ENCODE measurements at regions not wholly inside any gene's neighbourhood (a gene's known extent, or its start where the extent isn't known, plus 50 kb on each side); places are given as distances from the start of the nearest gene placed in this dataset.

GRCh38 chr4:124487651-124488050 is 224.9 kb downstream of the ANKRD50 start:
- ChIA-PET POLR2A (no interaction called here), CTCF (no interaction called here)
- TF ChIP-seq, protein P1, sequence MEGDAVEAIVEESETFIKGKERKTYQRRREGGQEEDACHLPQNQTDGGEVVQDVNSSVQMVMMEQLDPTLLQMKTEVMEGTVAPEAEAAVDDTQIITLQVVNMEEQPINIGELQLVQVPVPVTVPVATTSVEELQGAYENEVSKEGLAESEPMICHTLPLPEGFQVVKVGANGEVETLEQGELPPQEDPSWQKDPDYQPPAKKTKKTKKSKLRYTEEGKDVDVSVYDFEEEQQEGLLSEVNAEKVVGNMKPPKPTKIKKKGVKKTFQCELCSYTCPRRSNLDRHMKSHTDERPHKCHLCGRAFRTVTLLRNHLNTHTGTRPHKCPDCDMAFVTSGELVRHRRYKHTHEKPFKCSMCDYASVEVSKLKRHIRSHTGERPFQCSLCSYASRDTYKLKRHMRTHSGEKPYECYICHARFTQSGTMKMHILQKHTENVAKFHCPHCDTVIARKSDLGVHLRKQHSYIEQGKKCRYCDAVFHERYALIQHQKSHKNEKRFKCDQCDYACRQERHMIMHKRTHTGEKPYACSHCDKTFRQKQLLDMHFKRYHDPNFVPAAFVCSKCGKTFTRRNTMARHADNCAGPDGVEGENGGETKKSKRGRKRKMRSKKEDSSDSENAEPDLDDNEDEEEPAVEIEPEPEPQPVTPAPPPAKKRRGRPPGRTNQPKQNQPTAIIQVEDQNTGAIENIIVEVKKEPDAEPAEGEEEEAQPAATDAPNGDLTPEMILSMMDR (IDR thresholded peaks at IDR 0.05; ENCODE audit: control extremely low read depth, extremely low read depth, low read depth, missing control alignments), result no peak

GRCh38 chr4:124491361-124492145 is 221.0 kb downstream of the ANKRD50 start:
- DNase-seq (ENCODE audit: extremely low spot score), result no peak
- ChIA-PET POLR2A (no interaction called here), CTCF (interaction anchor here (1.0 kb wide), 1 partner anchor 13 kb away, joined by 3 read pairs; no protein-coding TSS in a partner anchor)
- TF ChIP-seq, protein P1 (IDR thresholded peaks at IDR 0.05; ENCODE audit: control extremely low read depth, extremely low read depth, low read depth, missing control alignments), result no peak

More at GRCh38 chr4:124487651-124488050, 224.9 kb downstream of the ANKRD50 start:
- no peak for DNase-seq (ENCODE audit: extremely low spot score)

GRCh38 chr4:124499261-124499660 is 213.3 kb downstream of the ANKRD50 start:
- ChIA-PET CTCF (interaction anchor here (1.0 kb wide), 1 partner anchor 9 kb away, joined by 4 read pairs; no protein-coding TSS in a partner anchor), POLR2A (no interaction called here)
- DNase-seq (ENCODE audit: extremely low spot score), result no peak
- TF ChIP-seq, protein P1 (IDR thresholded peaks at IDR 0.05; ENCODE audit: control extremely low read depth, extremely low read depth, low read depth, missing control alignments), result no peak

GRCh38 chr4:124501576-124501975 is 211.0 kb downstream of the ANKRD50 start:
- ChIA-PET POLR2A (no interaction called here), CTCF (interaction anchor here (1.3 kb wide), 1 partner anchor 11 kb away, joined by 3 read pairs; no protein-coding TSS in a partner anchor)
- no peak for DNase-seq (ENCODE audit: extremely low spot score)
- TF ChIP-seq, protein P1 (IDR thresholded peaks at IDR 0.05; ENCODE audit: control extremely low read depth, extremely low read depth, low read depth, missing control alignments), result no peak

DNA sequence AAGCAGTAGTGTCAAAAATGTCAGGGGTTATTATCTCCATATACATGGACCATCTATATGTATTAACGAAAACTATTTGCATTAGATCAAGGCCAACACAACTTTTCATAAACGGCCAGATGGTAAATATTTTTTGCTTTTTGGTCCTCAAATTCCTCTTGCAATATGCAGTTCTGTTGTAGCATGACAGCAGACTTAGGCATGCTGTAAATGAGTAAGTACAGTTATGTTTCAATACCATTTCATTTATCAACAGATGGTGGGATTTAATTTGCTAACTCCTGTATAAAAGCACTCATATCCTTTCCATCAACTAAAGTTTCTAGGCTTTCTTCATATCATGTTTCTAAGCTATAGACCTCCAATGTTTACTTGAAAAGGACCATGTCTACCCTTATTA is 208.1 kb downstream of the ANKRD50 start:
- TF ChIP-seq, protein P1 (IDR thresholded peaks at IDR 0.05; ENCODE audit: control extremely low read depth, extremely low read depth, low read depth, missing control alignments), result no peak
- POLR2A ChIA-PET, result no interaction called here
- no peak for DNase-seq (ENCODE audit: extremely low spot score)
- CTCF ChIA-PET, result interaction anchor here (0.9 kb wide), 1 partner anchor 32 kb away, joined by 3 read pairs; no protein-coding TSS in a partner anchor

DNA sequence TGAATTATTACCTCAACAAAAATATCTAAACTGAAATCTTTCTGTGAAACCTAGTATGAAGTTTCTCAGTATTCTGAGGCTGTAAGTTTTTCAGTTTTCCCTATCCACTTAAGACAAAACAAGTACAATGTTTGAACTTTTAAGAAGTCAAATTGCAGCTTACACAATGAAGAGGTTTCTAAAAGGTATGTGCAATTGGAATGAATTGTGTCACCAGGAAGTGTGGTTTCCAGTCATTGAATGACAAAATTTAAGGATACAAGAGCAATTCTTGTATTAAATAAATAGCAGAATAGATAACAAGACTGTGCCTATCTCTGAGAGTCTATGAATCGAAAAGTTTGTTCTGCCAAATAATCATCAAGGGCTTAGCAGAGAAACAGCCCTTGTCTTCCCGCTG is 207.3 kb downstream of the ANKRD50 start:
- TF ChIP-seq, protein P1 (IDR thresholded peaks at IDR 0.05; ENCODE audit: control extremely low read depth, extremely low read depth, low read depth, missing control alignments), result no peak
- ChIA-PET POLR2A (no interaction called here), CTCF (no interaction called here)
- DNase-seq (ENCODE audit: extremely low spot score), result no peak
